GM21723 (cell line): ENCODE measurements at regions not wholly inside any gene's neighbourhood (a gene's known extent, or its start where the extent isn't known, plus 50 kb on each side); places are given as distances from the start of the nearest gene placed in this dataset.

Experiments used
- ATAC-seq: cut with Tn5 transposase; IDR thresholded peaks from one replicate; pipeline ENCODE4 v1.9.1; 2021; ENCODE audit warnings: mild to moderate bottlenecking, moderate library complexity; ENCODE audit not compliant: unreplicated experiment

- ATAC-seq = peak; percentile 45
Measured at GRCh38 chr7:22676385-22676784, 50.6 kb upstream of the IL6 start.

- no peak for ATAC-seq
Measured at GRCh38 chr7:22675917-22676343, 51.1 kb upstream of the IL6 start.

- ATAC-seq = no peak
Measured at GRCh38 chr7:22675421-22675820, 51.6 kb upstream of the IL6 start.

GRCh38 chr7:22672846-22673680 lies 53.9 kb upstream of the IL6 start:
- ATAC-seq = peak; percentile 81

GRCh38 chr7:22671177-22671879 lies 55.7 kb upstream of the IL6 start:
- ATAC-seq = no peak

- no peak for ATAC-seq
Measured at GRCh38 chr7:22670422-22670815, 56.6 kb upstream of the IL6 start.

- no peak for ATAC-seq
Measured at GRCh38 chr7:22669692-22670421, 57.1 kb upstream of the IL6 start.

- no peak for ATAC-seq
Measured at GRCh38 chr7:22668971-22669401, 58.0 kb upstream of the IL6 start.

GRCh38 chr7:22667562-22668239 lies 59.3 kb upstream of the IL6 start:
- no peak for ATAC-seq

- ATAC-seq = no peak
Measured at GRCh38 chr7:22667187-22667561, 59.8 kb upstream of the IL6 start.

- ATAC-seq = no peak
Measured at GRCh38 chr7:22666732-22667131, 60.3 kb upstream of the IL6 start.

- ATAC-seq = no peak
Measured at GRCh38 chr7:22665923-22666322, 61.1 kb upstream of the IL6 start.

GRCh38 chr7:22664988-22665798 lies 61.8 kb upstream of the IL6 start:
- ATAC-seq = no peak

- no peak for ATAC-seq
Measured at GRCh38 chr7:22663721-22664120, 63.3 kb upstream of the IL6 start.

- no peak for ATAC-seq
Measured at GRCh38 chr7:22663357-22663718, 63.7 kb upstream of the IL6 start.

- ATAC-seq = no peak
Measured at GRCh38 chr7:22662556-22663356, 64.2 kb upstream of the IL6 start.

- no peak for ATAC-seq
Measured at GRCh38 chr7:22662036-22662435, 65.0 kb upstream of the IL6 start.

GRCh38 chr7:22660732-22661131 lies 66.3 kb upstream of the IL6 start:
- ATAC-seq = no peak

GRCh38 chr7:22660293-22660692 lies 66.7 kb upstream of the IL6 start:
- no peak for ATAC-seq

GRCh38 chr7:22659741-22660140 lies 67.3 kb upstream of the IL6 start:
- no peak for ATAC-seq
